NCI-H2081 (cell line): ENCODE measurements at regions not wholly inside any gene's neighbourhood (a gene's known extent, or its start where the extent isn't known, plus 50 kb on each side); places are given as distances from the start of the nearest gene placed in this dataset.
A peak's percentile ranks its signal among the peaks of the same experiment; 100 is the strongest.

ENCODE experiments used
- DNase-seq, 2 experiments: peaks; one replicate each; lab custom pipeline; 2025; lab: John Stamatoyannopoulos, UW

DNA sequence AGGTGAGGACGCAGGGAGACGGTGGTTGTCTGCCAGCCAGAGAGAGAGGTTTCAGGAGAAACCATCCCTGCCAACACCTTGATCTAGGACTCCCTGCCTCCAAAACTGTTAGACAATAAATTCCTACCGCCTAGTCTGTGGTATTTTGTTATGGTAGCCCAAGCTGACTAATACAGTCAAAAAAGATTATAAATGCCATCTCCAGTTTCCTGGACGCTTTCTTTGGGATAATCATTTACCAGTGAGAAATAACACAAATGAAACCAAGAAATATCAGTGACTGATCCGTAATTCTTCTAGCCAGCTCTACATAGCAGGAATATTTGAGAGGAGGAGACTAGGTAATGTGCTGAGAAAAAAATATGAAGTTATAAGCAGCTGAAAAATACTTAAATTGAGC, 707.8 kb upstream of the LMCD1 start:
- no peak for DNase-seq

DNA sequence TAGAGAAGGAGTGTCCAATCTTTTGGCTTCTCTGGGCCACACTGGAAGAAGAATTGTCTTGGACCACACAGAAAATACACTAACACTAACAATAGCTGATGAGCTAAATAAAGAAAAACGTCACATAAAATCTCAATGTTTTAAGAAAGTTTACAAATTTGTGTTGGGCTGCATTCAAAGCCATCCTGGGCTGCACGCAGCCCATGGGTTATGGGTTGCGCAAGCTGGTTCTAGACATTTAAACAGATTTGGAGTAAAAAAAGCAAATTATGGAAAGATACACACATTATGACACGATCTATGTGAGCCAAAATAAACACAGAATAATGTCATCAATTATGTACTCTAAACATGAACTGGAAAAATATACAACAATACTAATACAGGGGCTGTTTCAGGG, 703.3 kb upstream of the LMCD1 start:
- DNase-seq, result no peak

DNA sequence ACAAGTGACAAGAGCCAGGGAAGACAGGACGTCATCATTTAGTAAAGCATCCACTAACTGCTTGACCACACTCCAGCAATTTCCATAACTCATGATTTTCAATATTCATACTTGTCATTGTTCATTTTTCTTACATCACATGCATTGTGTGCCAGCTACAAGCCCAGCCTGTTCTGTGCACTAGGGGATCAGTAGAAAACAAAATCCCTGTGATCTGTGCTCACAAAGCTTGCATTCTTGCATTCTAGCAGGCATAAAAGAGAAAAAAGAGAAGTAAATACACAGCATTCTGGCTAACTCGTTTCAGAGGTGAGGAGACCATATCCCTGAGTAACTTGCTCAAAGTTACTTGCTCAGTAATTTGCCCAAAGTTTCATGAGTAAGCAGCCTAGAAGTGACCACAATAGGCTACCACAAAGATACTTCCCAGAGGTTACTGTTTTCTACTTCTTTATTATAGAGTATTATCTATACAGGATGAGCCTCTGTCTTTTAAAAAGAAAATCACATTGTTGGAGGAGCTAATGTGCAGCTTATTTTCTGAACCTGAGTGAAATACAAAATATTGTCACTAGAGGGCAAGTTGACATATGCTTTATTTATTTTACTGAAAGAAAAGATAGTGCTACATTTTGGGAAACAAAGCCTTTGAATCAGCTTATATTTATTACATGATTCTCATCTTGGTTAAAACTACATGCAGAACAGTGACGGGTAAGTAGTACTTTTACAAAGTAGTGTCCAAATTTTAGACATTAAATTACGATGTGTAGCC, 701.4 kb upstream of the LMCD1 start:
- DNase-seq, result no peak

DNA sequence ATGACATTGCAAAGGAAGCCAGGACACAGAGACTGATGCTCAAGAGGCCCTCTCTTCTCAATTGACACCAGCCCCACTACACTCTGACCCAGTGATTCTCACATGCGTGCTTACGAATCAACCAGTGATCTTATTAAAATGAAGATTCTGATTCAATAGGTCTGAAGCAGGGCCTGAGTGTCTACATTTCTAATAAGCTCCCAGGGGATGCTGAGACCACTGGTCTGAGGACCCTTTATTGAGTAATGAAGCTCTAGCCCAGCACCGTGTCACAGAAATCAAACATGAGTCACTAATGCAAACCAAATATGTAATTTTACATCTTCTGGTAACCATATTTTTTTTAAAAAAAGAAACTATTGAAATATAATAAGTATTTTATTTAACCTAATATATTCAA, 689.1 kb upstream of the LMCD1 start:
- DNase-seq, result no peak

DNA sequence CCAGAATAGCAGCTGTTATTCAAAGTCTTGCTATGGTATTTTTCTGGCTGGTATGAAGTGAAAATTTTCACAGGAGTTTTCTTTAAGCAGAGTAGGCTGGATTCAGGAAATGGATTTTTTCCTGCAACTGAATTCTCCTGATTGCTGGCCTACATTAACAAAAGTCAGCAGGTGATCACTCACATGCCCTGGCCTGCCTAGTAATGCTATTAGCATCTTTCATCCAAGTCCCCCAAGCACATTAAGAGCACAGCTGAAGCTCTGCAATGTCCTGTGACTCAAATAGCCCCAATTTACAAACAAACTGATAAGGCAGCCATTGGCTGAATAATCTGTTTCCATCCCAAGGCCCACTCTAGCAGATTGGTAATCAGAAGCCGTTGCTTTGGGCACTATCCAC, 688.3 kb upstream of the LMCD1 start:
- peak; percentile 1 to 51 for DNase-seq

DNA sequence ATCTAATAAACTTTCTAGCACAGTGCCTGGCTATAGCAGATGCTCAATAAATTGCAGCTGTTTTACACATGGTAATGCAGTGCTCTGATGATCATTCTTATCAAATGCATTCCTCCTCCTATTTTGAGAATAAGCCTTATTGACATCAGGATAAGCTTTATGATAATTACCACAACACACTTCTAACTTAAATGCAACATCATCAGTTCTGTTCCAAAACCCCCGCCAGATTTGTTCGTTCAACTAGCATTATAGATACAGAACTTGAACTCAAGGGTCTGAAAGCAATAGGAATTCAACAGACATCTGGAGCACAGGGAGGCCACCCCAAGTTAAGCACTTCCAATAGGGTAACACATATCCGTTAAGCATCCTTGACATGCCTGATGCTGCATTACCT, 684.4 kb upstream of the LMCD1 start:
- DNase-seq, result no peak

DNA sequence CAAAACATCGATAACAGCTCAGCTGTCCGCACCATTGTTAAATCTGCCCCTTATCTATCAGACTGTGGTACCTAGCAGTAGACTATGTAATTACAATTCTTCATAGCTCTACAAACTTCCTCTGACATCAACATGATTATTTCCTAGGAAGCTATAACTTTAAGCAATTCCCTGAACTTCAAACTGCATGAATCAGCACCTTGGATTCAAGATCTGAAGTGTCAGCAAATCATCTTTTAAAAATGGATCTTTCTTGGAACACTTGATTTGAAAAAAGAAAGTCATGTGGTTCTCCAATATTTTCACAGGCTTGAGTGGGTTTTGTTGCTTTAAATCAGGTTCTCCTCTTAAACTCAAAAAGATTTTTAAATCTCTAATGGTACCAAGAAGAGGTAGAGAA, 680.7 kb upstream of the LMCD1 start:
- DNase-seq, result no peak

DNA sequence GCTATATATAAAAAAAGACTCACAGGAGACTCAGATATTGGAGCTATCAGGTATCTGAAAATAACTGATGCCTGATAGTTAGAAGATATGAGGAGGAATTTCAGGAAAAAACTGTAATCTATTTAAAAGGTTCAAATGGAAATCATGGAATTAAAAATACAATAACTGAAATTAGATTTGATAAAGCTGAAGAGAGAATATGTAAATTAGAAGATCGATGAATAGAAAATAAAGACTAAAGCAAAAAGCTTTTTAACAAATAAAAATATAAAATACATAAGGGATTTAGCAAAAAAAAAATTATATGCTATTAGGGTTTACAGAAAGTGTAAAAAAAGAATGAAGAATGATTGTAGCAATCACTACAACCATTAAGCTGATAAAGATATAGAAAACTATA, 679.8 kb upstream of the LMCD1 start:
- no peak for DNase-seq

DNA sequence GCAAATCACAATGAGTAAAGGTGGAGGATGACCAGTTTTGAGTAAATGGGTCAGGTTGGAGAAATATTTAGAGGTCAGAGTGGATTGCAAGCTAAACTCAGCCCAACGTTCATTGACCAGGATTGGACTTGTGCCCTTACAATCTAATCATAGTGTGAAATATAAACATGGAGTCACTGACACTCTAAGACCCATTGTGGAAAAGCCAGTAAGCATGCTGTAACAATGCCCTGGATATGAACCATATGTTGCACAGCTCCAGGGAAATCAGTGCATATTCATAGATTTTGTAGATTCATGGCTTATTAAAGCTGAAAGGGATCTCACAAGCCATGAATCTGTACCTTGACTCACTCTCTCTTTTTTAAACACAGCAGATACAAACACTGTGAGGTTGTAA, 660.2 kb upstream of the LMCD1 start:
- no peak for DNase-seq

DNA sequence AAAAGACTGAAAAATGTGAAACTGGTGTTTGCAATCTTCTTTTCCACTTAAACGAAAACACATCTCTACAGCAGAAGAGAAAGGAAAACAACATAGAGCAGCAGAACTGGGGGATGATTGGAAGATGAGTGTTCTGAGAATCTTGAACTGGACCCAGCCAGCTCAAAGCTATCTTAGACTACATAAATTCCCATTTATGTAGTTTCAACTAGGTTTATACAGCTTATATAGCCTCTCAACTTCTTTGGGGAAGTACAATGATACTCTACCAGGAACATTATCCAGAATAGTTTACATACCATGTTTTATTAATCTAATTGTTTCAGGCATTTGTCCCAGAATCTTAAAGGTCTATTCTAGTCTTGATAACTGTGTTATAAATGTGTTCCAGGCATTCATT, 658.2 kb upstream of the LMCD1 start:
- DNase-seq, result no peak

DNA sequence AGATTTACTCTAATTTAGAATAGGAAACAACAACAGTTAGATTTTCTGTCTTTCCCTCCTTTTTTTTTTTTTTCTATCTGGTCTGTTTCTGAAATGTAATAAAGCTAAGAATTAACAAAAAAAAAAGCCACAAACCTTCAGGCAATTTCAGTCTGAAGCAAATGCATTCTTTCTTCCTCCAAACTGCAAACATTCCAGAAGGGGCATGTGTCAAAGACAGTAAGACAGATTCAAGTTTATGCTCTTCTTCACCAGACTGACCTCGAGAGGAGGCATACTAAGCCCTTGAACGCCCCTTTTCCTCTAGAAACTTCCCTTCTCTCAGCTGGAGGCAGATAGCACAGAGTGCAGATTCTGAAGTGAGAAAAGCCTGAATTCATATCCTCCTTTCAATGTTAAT, 654.6 kb upstream of the LMCD1 start:
- no peak for DNase-seq

DNA sequence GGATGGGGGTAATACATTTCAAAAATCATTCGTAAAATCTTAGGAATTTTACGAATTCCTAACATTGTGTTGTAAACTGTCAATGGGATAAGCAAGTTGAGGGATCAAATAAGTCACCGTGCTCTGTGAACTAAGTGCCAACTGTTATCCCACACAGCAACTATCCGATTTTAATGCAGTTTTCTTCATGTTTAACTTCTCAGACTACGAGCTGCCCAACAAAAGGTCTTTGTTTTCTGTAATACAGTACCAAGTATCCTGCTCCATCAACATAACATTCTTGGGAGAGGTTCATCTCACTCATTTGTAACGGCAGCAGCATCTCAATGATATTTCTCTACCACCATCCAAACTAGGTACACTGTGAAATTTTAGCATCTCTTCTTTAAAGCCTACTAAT, 654.1 kb upstream of the LMCD1 start:
- no peak for DNase-seq

DNA sequence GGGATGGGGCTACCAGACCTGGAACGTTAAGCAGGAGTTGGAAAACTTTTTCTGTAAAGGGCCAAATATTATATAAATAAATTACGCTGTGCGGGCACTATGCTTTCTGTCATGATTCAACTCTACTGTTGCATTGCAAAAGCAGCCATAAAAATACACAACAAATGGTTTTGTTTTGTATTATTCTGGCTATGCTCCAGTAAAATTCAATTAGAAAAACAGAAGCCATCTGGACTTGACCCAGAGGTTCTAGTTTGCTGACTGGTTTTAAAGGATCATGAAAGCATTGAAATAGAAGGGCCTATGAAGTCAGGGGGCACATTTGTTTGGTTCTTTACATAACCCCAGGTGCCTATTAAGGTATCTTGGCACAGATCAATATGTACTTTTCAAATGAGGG, 647.4 kb upstream of the LMCD1 start:
- no peak for DNase-seq

DNA sequence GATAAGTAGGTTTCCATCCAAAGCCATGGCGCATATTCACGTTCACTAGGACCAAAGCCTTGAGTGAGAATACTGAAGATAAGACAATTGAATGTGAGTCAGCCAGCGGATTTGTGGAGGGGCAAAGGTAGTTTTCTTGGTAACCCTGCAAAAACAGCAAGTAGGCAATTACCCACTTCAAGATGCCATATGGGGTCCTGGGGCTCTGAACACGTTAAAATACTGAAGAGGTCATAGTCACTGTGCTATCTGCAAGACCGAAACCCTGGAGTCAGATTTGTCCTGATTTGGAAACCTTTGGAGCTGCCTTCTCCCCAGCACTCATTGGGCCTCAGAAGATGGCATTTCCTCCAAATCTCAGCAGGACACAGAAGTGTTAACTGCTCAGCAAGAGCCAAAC, 646.9 kb upstream of the LMCD1 start:
- no peak for DNase-seq

DNA sequence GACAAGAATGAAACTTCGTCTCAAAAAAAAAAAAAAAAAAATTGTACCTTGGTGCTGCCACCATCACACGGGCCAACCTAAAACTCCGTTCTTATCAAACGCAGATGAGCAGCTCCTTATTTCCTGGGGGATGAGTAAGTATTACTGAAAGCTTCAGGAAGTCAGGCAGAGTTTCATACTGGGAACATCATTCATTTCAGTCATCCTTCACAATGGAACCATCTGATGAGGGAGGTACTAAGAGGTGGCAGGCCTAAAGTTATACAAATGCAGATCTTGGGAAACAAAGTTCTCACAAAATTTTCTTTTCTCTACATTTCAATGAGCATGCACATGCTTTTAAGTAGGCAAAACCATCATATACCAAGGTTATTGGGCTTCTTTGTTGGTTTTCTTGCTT, 636.0 kb upstream of the LMCD1 start:
- no peak for DNase-seq

DNA sequence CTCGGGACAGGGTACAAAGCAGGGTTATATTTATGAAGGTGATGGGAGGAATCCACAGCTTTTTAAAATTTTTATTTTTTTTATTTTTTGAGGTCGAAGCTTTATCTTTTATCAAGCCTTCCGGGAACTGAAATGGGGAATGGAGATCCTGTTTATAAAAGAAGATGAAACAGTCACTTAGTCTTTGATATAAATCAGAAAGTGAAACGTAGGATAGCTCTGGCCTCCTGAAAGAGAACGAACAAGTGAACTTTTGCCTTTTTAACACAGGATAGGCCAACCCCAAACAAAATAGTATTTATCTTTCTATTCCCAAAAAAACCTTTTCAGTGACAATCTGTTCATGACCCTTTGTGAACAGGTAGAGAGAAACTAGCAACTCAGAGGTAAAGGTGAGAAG, 634.0 kb upstream of the LMCD1 start:
- DNase-seq, result no peak

DNA sequence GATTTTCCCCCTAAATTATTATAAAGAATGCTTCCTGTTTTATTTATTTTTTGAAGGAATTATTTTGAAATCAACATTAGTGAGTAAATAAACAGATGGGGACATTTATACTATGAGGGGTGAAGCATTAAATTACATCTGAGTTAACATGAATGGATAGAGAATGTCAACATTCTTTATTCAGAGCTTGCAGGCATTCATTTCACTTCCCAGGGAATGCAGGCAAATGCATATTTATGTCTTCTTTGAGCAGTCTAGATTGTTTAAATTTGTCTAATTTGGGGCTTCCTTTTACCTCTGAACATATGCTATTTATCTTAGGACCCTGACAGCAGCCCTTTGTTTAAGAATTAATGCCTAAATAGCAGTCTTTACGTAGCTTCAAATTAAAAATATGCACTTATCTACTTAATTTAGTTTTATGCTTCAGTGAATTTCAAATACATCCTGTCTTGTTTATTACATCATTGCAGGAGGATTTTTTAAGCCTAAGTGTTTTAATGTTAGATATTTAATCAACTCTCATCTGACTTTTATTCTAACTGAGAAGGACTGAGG, 630.5 kb upstream of the LMCD1 start:
- DNase-seq, result no peak

DNA sequence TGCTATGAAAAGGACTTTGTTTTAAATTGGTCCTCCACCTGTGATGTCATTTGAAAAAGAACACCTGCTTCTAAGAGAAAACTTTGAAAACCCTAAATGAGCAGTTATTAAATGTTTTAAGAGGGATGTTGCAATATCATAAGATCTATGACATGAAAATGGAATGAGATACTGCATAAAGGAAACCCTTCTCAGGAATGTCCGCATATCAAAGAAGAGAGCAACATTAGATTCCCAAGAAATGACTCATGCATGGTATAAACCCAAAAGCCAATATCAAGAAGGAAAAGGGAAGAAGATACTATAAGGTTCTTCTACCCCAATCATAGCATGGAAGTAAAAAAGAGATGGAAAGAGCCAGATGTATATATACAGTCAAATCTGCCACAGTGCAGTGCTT, 627.5 kb upstream of the LMCD1 start:
- DNase-seq, result no peak

DNA sequence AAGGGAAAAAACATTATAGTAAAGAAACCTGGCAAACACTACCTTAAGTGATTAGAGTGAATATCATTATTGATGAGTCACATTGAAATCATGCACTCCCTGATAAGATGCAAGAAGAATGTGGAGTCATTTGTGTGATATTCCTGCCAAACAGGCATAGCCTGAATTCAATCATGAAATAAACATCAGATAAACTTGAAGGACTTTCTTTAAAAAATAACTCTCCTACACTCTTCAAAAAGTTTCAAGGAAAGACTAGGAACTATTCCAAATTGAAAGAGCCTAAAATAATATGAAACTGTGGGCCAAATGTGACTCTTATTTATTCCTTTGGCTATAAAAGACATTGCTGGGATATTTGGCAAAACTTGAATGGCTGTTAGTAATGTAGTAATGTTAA, 625.7 kb upstream of the LMCD1 start:
- DNase-seq, result no peak

DNA sequence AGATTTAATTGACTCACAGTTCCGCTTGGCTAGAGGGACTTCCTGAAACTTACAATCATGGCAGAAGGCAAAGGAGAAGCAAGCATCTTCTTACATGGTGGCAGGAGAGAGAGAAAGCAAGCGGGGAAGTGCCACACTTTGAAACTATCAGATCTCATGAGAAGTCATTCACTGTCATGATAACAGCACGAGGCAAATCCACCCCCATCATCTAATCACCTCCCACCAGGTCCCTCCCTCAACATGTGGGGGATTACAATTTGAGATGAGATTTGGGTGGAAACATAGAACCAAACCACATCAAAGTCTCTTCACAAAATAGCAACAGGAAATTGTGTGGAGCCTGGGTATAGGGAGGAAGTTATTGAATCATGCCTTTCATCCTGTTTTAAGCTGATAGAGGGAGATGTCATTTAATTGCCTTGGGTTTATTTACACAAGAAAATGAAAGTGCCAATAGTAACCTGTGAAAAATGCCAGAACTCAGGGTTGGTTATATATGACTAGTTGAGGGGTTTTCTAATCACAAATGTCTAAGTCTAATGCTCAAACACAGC, 624.8 kb upstream of the LMCD1 start:
- no peak for DNase-seq

DNA sequence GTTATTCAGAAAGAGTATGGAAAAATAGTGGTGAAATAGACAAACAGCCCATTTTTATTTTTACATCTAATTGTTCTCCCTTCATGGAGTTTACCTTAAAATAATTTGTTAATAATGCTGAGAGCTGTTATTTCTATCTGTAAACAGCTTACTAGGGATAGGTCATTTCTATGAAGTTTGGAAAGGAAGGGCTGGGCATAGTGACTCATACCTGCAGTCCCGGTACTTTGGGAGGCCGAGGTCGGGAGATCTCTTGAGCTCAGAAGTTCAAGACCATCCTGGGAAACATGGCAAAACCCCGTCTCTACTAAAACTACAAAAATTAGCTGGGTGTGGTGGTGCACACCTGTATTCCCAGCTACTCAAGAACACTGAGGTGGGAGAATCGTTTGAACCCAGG, 624.3 kb upstream of the LMCD1 start:
- DNase-seq, result no peak

DNA sequence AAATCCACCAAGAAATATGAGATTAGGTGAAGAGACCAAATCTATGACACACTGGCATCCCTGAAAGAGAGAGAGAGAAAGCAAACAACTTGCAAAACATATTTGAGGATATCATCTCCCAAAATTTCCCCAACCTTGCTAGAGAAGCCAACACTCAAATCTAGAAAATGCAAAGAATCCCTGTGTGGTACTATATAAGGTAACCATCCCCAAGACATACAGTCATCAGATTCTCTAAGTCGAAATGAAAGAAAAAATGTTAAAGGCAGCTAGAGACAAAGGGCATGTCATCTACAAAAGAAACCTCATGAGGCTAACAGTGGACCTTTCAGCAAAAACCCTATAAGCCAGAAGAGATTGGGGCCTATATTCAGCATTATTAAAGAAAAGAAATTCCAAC, 622.1 kb upstream of the LMCD1 start:
- no peak for DNase-seq

DNA sequence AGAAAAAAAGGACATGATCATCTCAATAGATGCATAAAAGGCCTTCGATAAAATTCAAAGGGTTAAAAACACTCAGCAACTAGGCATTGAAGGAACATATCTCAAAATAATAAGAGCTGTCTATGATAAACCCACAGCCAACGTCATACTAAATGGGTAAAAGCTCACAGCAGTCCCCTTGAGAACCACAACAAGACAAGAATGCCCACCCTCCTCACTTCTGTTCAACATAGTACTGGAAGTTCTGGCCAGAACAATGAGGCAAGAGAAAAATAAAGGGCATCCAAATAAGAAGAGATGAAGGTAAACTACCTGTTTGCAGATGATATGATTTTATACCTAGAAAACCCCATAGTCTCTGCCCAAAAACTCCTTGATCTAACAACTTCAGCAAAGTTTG, 619.7 kb upstream of the LMCD1 start:
- DNase-seq, result no peak

DNA sequence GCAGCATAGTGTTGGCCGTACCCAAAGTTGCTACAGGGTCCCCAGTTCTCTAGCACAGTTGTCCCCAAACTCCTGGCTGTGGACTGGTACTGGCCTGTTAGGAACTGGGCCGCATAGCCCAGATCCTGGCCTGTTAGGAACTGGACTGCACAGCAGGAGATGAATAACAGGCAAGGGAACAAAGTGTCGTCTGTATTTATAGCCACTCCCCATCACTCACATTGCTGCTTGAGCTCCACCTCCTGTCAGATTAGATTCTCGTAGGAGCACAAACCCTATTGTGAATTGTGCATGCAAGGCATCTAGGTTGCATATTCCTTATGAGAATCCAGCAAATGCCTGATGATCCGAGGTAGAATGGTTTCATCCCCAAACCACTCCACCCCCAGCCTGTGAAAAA, 604.0 kb upstream of the LMCD1 start:
- DNase-seq, result no peak
